ENCODE measurements at regions not wholly inside any gene's neighbourhood (a gene's known extent, or its start where the extent isn't known, plus 50 kb on each side); places are given as distances from the start of the nearest gene placed in this dataset.
"Not testable (repeated sequence)": the region's sequence is repeated elsewhere in the genome, so short reads cannot be mapped to it uniquely, and the experiment has no call there.

DNA sequence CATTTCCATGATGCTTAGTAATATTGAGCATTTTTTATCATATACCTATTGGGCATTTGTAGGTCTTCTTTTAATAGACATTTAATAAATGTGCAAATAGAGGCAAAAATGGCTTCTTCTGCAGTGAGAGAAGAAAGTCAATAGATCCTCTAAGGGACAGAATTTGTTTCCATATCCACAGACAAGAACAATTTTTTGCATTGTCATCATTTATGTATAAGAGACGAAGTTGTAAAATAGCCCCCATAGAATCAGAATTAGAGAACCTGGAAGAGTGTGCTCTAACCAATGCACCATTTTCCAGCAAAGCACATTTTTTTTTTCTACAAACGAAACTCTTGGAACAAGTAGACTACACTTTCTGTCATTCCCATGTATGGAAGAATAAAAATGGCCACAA, 365.1 kb upstream of the PDE3A start:
- DNase-seq: no peak

DNA sequence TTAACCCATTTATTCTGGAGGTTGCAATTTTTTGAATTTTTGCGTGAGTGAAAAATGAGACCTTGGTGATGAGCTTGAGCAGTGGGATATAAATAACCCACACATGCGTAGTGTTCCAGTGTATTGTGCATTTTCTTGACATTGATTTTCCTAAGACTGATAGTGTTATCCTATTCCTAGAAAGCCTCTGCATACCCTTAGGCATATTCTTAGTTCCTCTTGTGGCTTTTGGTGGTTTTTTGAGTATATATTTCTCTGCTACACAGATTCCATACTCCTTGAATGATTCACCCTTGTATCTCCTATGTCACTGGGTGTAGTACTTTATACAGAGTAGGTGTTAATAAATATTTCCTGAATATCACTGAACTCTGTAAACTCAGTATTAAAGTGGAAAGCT, 363.4 kb upstream of the PDE3A start:
- DNase-seq: no peak

DNA sequence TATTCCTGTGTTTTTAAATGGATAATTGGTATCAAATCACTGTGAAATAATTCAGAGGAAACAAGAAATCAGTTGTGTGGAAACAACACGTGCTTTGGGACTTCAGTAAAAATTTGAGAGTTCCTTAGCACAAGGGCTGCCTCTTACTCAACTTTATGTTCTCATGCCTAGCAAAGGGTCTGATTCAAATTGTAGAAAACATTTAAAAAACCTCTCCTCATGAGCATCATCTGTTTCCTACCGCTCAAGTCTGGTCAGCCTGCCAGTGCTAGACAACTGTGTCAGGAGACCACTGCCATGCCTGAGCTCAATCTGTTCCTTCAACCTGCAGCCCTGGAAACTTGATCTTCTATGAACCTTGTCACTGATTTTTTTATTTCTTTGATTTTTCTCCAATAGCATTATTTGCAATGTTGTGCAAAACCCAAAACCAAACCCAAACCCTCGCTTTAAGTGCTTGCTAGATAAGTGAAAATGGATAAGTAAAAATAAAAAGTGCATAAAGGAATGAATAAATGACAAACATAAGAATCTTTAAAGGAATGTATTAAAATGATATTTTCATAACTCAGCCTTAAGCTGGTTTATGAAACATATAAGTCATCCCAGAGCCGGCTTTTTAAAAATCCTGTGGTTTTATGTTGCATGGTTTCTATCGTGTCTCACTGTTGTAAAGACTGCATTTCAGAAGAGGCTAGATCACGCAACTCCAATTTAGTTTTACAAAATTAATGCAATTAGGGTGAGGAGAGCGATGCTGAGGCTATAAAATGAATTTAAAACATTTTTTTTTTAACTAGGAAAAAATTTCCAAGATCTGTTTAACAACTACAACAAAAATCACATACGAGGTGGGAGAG, 361.2 kb upstream of the PDE3A start:
- DNase-seq: no peak

- DNase-seq: not testable (repeated sequence)
Measured at GRCh38 chr12:20009965-20010364, 358.4 kb upstream of the PDE3A start.

- DNase-seq: no peak
Measured at GRCh38 chr12:20011200-20011599, 357.1 kb upstream of the PDE3A start.

- no peak for DNase-seq
Measured at GRCh38 chr12:20017802-20018201, 350.5 kb upstream of the PDE3A start.

DNA sequence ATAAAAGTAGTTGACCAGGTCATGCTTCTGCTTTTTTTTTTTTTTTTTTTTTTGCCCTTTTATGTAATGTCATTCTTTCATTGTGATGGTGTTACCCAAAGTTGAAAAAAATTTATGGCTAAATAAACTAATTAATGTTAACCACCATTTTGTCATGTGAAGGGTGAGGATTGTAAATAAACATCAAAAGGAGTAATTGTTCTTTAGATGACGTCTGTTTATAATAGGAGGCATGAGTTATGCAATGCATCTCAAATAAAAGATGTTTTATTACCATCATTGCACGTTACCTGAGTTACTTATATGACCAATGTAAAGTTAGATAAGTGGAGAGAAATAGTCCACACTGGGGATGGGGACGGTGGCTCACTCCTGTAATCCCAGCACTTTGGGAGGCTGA, 349.9 kb upstream of the PDE3A start:
- no peak for DNase-seq

DNA sequence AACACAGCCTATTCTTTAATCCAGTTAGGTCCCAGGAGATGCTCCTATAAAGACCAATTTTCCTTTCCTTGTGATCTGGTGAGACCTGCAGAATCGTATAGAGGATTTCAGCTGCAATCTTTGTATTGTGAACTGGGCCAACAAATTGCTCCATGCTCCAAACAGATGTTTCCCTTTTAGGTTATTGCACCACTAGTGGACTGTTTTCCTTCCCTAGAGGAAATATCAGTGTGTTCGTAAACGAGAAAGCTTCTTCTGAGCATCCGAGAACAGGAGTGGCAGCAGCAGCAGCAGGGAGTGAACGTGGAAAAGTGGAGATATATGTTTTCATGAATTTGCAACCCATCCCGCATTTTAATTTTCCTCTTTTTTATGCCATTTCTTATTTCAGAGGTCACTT, 344.1 kb upstream of the PDE3A start:
- no peak for DNase-seq

DNA sequence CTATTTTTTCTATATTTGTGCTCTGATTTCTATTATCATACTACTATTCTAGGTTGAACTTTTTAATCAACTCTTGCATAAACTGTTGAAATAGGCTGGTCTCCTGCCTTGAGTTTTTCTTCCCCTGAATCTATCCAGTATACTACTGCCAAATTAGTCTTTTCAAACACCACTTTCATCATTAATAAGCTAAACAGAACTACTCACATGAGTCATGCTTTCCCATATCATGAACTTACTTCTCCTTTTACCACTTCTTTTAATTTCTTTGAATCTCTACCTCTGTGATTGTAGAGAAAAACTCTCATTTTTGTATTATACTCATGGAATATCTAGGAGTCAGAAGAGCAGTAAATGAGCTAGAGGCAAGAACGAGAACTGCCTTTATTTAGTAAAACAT, 340.3 kb upstream of the PDE3A start:
- no peak for DNase-seq

GRCh38 chr12:20030826-20031225, 337.5 kb upstream of the PDE3A start:
- no peak for DNase-seq

GRCh38 chr12:20039562-20039961, 328.8 kb upstream of the PDE3A start:
- DNase-seq: no peak

DNA sequence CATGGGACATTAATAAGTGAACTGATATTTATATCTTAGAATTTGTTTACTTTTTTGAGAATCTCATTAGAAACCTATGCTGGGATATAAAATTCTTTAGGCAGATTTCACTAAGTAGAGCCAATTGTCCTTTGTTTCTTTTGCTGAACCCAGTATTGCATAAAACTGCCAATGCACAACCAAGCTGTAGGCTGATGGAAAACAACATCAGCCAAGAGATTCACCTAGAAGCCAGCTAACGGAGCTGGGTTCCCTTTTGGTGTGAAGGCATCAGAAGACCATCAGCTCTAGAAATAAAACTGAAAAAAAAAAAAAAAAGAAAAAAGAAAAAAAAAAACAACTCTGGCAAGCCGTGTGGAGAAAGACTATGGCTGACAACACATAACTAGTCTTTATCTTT, 328.2 kb upstream of the PDE3A start:
- DNase-seq: no peak

DNA sequence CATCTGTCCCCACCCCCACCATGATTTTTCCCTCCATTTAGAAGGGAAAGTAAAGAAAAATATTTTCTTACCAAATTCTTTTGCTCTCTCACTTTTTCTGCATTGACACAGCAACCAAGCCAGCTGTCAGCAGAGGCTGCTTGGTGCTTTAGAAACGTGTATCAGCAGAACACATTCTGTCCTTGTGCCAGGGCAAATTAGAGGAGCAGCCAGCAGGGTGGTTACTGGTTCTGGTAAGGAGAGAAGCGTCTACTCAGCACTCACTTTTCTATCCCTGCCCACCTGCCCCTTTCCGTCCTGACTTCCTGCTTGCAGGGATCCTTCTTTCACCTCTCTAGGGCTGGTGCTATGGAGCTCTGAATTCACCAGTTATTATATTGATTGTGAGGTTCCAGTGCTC, 327.5 kb upstream of the PDE3A start:
- no peak for DNase-seq

- no peak for DNase-seq
Measured at GRCh38 chr12:20044351-20044750, 324.0 kb upstream of the PDE3A start.

DNA sequence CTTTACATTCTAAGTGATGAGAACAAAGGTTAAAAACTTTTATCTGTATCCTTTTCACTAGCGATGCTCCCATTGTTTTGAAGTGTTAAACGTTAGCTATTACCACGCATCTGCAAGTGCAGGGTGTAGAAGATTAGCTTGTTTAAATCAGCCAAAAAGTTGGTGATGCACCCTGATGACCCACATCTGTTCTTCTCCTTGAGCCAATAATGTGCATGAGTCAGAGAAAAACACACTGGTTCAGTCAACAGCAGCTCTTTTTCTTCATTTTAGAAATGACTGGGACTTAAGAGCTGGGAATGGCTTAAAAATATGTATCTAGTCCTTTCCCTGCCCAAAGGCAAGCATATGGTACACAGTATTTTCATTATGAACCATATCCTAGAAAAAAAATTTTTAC, 323.5 kb upstream of the PDE3A start:
- no peak for DNase-seq

- no peak for DNase-seq
Measured at GRCh38 chr12:20047901-20048300, 320.4 kb upstream of the PDE3A start.

GRCh38 chr12:20050221-20050620, 318.1 kb upstream of the PDE3A start:
- no peak for DNase-seq

- no peak for DNase-seq
Measured at GRCh38 chr12:20053782-20054181, 314.6 kb upstream of the PDE3A start.

- no peak for DNase-seq
Measured at GRCh38 chr12:20055856-20056255, 312.5 kb upstream of the PDE3A start.

- no peak for DNase-seq
Measured at GRCh38 chr12:20057398-20057797, 310.9 kb upstream of the PDE3A start.

DNA sequence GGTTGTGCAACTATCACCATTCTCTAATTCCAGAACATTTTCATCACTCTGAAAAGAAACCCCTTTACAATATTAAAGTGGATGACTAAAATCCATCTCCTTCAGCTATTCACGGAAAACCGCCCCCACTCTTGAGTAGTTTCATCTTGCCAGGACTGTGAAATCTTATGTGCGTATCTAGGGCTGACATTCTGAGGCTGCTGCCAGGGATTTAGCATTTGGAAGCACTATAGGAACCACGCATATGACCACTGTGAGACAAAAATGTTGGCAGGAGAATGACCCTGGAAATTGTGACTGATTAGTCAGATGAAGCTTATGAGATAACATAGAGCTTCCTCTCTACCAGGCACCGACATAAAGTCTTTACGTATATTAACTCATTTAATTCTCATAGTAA, 305.2 kb upstream of the PDE3A start:
- DNase-seq: no peak

- DNase-seq: no peak
Measured at GRCh38 chr12:20077618-20078017, 290.7 kb upstream of the PDE3A start.

GRCh38 chr12:20089077-20089476, 279.3 kb upstream of the PDE3A start:
- DNase-seq: no peak

DNA sequence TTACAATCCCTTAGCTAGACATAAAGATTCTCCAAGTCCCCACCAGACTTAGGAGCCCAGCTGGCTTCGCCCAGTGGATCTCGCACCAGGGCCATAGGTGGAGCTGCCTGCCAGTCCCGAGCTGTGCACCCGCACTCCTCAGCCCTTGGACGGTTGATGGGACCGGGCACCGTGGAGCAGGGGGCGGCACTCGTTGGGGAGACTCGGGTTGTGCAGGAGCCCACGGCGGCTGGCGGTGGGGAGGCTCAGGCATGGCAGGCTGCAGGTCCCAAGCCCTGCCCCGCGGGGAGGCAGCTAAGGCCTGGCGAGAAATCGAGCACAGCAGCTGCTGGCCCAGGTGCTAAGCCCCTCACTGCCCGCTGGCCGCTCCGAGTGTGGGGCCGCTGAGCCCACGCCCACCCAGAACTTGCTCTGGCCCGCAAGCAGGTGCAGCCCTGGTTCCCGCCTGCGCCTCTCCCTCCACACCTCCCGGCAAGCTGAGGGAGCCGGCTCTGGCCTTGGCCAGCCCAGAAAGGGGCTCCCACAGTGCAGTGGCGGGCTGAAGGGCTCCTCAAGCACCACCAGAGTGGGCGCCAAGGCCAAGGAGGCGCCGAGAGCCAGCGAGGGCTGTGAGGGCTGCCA, 275.0 kb upstream of the PDE3A start:
- DNase-seq: not testable (repeated sequence)

DNA sequence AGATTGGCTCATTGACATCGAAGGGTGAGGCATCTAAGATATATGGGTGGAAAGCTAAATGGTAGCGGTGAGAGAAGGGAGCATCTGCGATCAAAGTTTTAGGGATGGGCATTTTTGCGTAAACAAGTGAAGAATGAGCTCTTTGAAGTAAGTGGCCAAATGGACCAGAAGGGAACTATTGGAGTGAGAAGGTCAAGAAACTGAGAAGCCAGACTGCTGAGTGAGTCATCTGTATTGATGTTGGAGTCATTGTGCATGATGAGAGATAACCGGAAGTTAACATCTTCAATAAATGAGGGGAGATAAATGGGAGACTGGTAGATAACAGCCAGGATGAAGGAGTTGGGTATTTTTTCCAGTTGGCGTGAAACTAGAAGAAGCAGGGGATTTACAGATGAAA, 271.9 kb upstream of the PDE3A start:
- DNase-seq: no peak

Measured in CD4-positive, alpha-beta T cell treated with Interleukin-1 beta for 1 hour (primary cell).